ENCODE measurements at regions not wholly inside any gene's neighbourhood (a gene's known extent, or its start where the extent isn't known, plus 50 kb on each side); places are given as distances from the start of the nearest gene placed in this dataset.

DNA sequence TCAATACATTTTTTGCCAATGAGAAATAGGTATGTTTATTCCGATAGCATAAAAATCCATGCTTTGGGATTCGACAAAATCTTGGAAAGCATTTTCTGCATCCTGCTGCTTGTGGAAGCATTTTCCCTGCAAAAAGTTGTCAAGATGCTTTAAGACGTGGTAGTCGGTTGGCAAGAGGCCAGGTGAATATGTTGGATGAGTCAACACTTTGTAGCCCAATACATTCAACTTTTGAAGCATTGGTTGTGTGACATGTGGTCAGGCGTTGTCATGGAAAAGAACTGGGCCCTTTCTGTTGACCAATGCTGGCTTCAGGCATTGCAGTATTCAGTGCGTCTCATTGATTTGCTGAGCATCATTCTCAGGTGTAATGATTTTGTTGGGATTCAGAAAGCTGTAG lies 764.5 kb downstream of the TRIB2 start:
- H3K9me2 ChIP-seq (replicated peaks; ENCODE audit: insufficient read depth, low read length): no peaks in the 10 kb centered on the region
- no peaks in the 10 kb centered on the region for H3F3A ChIP-seq (ENCODE audit: insufficient read depth, low read length)
- H3K4me1 ChIP-seq (ENCODE audit: low read length): 0 out of 2 replicates have a peak, but pooled peaks cover 3% of the 10 kb centered on the region
- no peak overlapping the region for H3K4me2 ChIP-seq (ENCODE audit: low read depth, low read length)
- no peak overlapping the region for H2AFZ ChIP-seq (ENCODE audit: low read length)
- no peak for DNase-seq
- H3K27me3 ChIP-seq (replicated peaks; ENCODE audit: insufficient read depth, low read length): no peaks in the 10 kb centered on the region
- H4K20me1 ChIP-seq (ENCODE audit: insufficient read depth, low read length): no peaks in the 10 kb centered on the region
- H3K79me2 ChIP-seq (ENCODE audit: low read length): no peaks in the 10 kb centered on the region
- H3K9ac ChIP-seq (ENCODE audit: low read length): no peak overlapping the region
- no peaks in the 10 kb centered on the region for H3K36me3 ChIP-seq (replicated peaks; ENCODE audit: insufficient read depth, low read length)
- H3K9me3 ChIP-seq (replicated peaks; ENCODE audit: insufficient read depth, low read length): no peaks in the 10 kb centered on the region
- H3K27ac ChIP-seq (ENCODE audit: low read length): no peak overlapping the region
- TF ChIP-seq CTCF (IDR thresholded peaks at IDR 0.05; ENCODE audit: low read length) (no peak), EZH2phosphoT487 (IDR thresholded peaks at IDR 0.05; ENCODE audit: low read length) (no peak), EZH2 (optimal IDR thresholded peaks at IDR 0.05; ENCODE audit: low read depth, low read length) (no peak)
- H3K4me3 ChIP-seq (ENCODE audit: low read length): no peak overlapping the region

DNA sequence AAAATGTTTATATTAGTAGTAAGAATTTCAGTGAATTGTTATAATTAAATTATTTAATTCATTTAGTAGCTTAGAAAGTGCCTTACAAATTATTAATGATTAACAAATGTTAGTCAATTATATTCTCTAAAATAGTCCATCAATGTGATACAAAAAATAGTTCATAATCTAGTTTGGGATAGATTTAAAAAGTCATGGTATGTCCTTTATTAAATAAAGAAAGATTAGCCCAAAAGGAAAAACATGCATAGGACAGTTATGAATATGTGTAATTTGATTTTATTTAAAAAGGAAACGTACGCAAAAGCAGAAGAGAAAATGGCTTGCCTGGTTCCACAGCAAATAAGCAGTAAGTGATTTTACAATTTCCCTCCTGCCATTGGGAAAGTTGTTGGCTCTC lies 768.5 kb downstream of the TRIB2 start:
- H3K79me2 ChIP-seq (ENCODE audit: low read length): no peaks in the 10 kb centered on the region
- H3K36me3 ChIP-seq (replicated peaks; ENCODE audit: insufficient read depth, low read length): no peaks in the 10 kb centered on the region
- H2AFZ ChIP-seq (ENCODE audit: low read length): no peak overlapping the region
- H4K20me1 ChIP-seq (ENCODE audit: insufficient read depth, low read length): no peaks in the 10 kb centered on the region
- H3F3A ChIP-seq (ENCODE audit: insufficient read depth, low read length): no peaks in the 10 kb centered on the region
- no peaks in the 10 kb centered on the region for H3K9me2 ChIP-seq (replicated peaks; ENCODE audit: insufficient read depth, low read length)
- no peaks in the 10 kb centered on the region for H3K9me3 ChIP-seq (replicated peaks; ENCODE audit: insufficient read depth, low read length)
- H3K27ac ChIP-seq (ENCODE audit: low read length): no peak overlapping the region
- DNase-seq: no peak
- H3K4me3 ChIP-seq (ENCODE audit: low read length): no peak overlapping the region
- TF ChIP-seq EZH2phosphoT487 (IDR thresholded peaks at IDR 0.05; ENCODE audit: low read length) (no peak), CTCF (IDR thresholded peaks at IDR 0.05; ENCODE audit: low read length) (no peak), EZH2 (optimal IDR thresholded peaks at IDR 0.05; ENCODE audit: low read depth, low read length) (no peak)
- no peaks in the 10 kb centered on the region for H3K4me1 ChIP-seq (ENCODE audit: low read length)
- no peak overlapping the region for H3K4me2 ChIP-seq (ENCODE audit: low read depth, low read length)
- H3K9ac ChIP-seq (ENCODE audit: low read length): no peak overlapping the region
- no peaks in the 10 kb centered on the region for H3K27me3 ChIP-seq (replicated peaks; ENCODE audit: insufficient read depth, low read length)

DNA sequence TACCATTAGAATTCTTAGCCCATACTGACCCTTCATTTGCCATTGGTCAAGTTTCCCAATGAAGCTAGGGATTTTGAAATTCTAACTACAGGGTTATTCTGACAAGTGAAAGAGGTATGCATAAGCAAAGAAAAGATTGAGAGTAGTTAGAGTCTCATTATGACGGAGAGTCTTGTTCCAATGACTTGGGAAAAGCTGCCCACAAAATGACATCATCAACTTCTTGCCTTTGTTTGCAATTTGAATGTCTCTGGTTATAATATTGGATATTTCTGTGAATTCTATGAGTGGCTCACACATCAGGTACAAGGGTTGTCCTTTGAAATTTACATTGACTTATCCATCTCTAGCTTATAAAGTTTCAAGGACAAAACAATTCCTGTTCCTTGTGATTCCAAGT lies 772.2 kb downstream of the TRIB2 start:
- TF ChIP-seq EZH2 (optimal IDR thresholded peaks at IDR 0.05; ENCODE audit: low read depth, low read length) (no peak), EZH2phosphoT487 (IDR thresholded peaks at IDR 0.05; ENCODE audit: low read length) (no peak), CTCF (IDR thresholded peaks at IDR 0.05; ENCODE audit: low read length) (no peak)

More for the DNA sequence above, 772.2 kb downstream of the TRIB2 start:
- Histone ChIP-seq H3K9me2 (replicated peaks; ENCODE audit: insufficient read depth, low read length) (no peaks in the 10 kb centered on the region), H3K27me3 (replicated peaks; ENCODE audit: insufficient read depth, low read length) (no peaks in the 10 kb centered on the region), H3K79me2 (ENCODE audit: low read length) (no peaks in the 10 kb centered on the region), H3K36me3 (replicated peaks; ENCODE audit: insufficient read depth, low read length) (no peaks in the 10 kb centered on the region), H3K9me3 (replicated peaks; ENCODE audit: insufficient read depth, low read length) (no peaks in the 10 kb centered on the region), H3K4me1 (ENCODE audit: low read length) (no peaks in the 10 kb centered on the region), H4K20me1 (ENCODE audit: insufficient read depth, low read length) (no peaks in the 10 kb centered on the region), H3K9ac (ENCODE audit: low read length) (no peak overlapping the region), H3F3A (ENCODE audit: insufficient read depth, low read length) (no peaks in the 10 kb centered on the region), H3K27ac (ENCODE audit: low read length) (no peak overlapping the region), H3K4me3 (ENCODE audit: low read length) (no peak overlapping the region), H3K4me2 (ENCODE audit: low read depth, low read length) (no peak overlapping the region), H2AFZ (ENCODE audit: low read length) (no peak overlapping the region)
- no peak for DNase-seq
